CD8-positive, alpha-beta memory T cell (primary cell): ENCODE measurements at regions not wholly inside any gene's neighbourhood (a gene's known extent, or its start where the extent isn't known, plus 50 kb on each side); places are given as distances from the start of the nearest gene placed in this dataset.

Experiments
- CTCF ChIA-PET: fragments of 350-600 bp; sonication (Branson Sonifier 250); formaldehyde crosslinking; loops from one replicate; lab custom pipeline; 2021; ENCODE audit warnings: antibody characterized with exemption; lab: Charles Lee
- POLR2A ChIA-PET: fragments of 350-600 bp; sonication (Branson Sonifier 250); formaldehyde crosslinking; loops from one replicate; lab custom pipeline; 2021; ENCODE audit warnings: antibody characterized with exemption; lab: Charles Lee
- DNase-seq, 5 donors: peaks; one replicate each; pipeline versions ENCODE4 v3.0.0 to v3.0.0-alpha.2; 2020 to 2022; ENCODE audit warnings: mixed read lengths in 1 of 5
- H3K27ac ChIP-seq: one replicate; pipeline ENCODE4 v1.7.0; 2013; ENCODE audit warnings: low read depth, mild to moderate bottlenecking, low read length, moderate library complexity
- H3K27me3 ChIP-seq: 2 replicates; pipeline ENCODE4 v1.7.0; 2013; ENCODE audit warnings: low read length, mild to moderate bottlenecking; ENCODE audit not compliant: insufficient read depth, poor library complexity, severe bottlenecking
- H3K36me3 ChIP-seq: 2 replicates; pipeline ENCODE4 v1.7.0; 2013; ENCODE audit warnings: mild to moderate bottlenecking, low read length, moderate library complexity; ENCODE audit not compliant: insufficient read depth
- H3K4me1 ChIP-seq: 2 replicates; pipeline ENCODE4 v1.7.0; 2013; ENCODE audit warnings: mild to moderate bottlenecking, low read length, moderate library complexity; ENCODE audit not compliant: insufficient read depth
- H3K4me3 ChIP-seq: 2 replicates; pipeline ENCODE4 v1.7.0; 2013; ENCODE audit warnings: mild to moderate bottlenecking, low read length
- H3K9me3 ChIP-seq: 2 replicates; pipeline ENCODE4 v1.7.0; 2013; ENCODE audit warnings: mild to moderate bottlenecking, low read length
- H3K27ac Mint-ChIP-seq, 8 donors: one replicate each; pipeline ENCODE4 v1.8.0; 2020 to 2021; ENCODE audit warnings: mixed read lengths in 8 of 8, mild to moderate bottlenecking in 6 of 8, inconsistent platforms in 3 of 8, moderate library complexity in 3 of 8
- H3K27me3 Mint-ChIP-seq, 2 donors: one replicate each; pipeline ENCODE4 v1.8.0; 2020 to 2021; ENCODE audit warnings: mixed read lengths in 2 of 2, mild to moderate bottlenecking in 1 of 2, moderate library complexity in 1 of 2
- H3K36me3 Mint-ChIP-seq, 3 donors: one replicate each; pipeline ENCODE4 v1.8.0; 2020 to 2021; ENCODE audit warnings: mixed read lengths in 3 of 3, inconsistent platforms in 1 of 3, mild to moderate bottlenecking in 1 of 3
- H3K4me1 Mint-ChIP-seq, 3 donors: one replicate each; pipeline ENCODE4 v1.8.0; 2020 to 2021; ENCODE audit warnings: mixed read lengths in 3 of 3, inconsistent platforms in 1 of 3, mild to moderate bottlenecking in 1 of 3
- H3K4me3 Mint-ChIP-seq, 7 donors: one replicate each; pipeline ENCODE4 v1.8.0; 2020 to 2021; ENCODE audit warnings: mixed read lengths in 7 of 7, mild to moderate bottlenecking in 6 of 7, moderate library complexity in 4 of 7, inconsistent platforms in 2 of 7
- H3K9me3 Mint-ChIP-seq, 5 donors: one replicate each; pipeline ENCODE4 v1.8.0; 2020 to 2022; ENCODE audit warnings: mixed read lengths in 5 of 5, mild to moderate bottlenecking in 3 of 5, moderate library complexity in 2 of 5, inconsistent platforms in 1 of 5

GRCh38 chr1:36605942-36606640 lies 123.4 kb upstream of the CSF3R start:
- H3K27me3 ChIP-seq: no peaks in the 10 kb centered on the region
- peaks cover 0 to 1% (median 0%) of the 10 kb centered on the region in 5 donors for H3K9me3 Mint-ChIP-seq
- H3K9me3 ChIP-seq: no peaks in the 10 kb centered on the region
- no peaks in the 10 kb centered on the region for H3K36me3 Mint-ChIP-seq
- no peaks in the 10 kb centered on the region for H3K36me3 ChIP-seq
- no peak overlapping the region for H3K4me3 ChIP-seq
- peaks cover 24% of the 10 kb centered on the region for H3K4me1 ChIP-seq
- H3K4me1 Mint-ChIP-seq: peaks cover 32 to 42% (median 39%) of the 10 kb centered on the region in 3 donors
- CTCF ChIA-PET: interaction anchor here (0.5 kb wide), 1 partner anchor 456 kb away, joined by 3 read pairs; no protein-coding TSS in a partner anchor
- H3K27me3 Mint-ChIP-seq: peaks cover 2 to 17% of the 10 kb centered on the region in 2 donors
- peak in 1 of 5 donors; percentile 14 for DNase-seq
- H3K27ac ChIP-seq: no peak overlapping the region
- POLR2A ChIA-PET: no interaction called here
- peak overlapping the region; percentile 68 to 95 (median 92) for H3K27ac Mint-ChIP-seq
- H3K4me3 Mint-ChIP-seq: peak overlapping the region in 6 of 7 donors; percentile 23 to 73 (median 56)

- H3K4me1 Mint-ChIP-seq: peaks cover 32 to 36% (median 33%) of the 10 kb centered on the region in 3 donors
- H3K9me3 ChIP-seq: no peaks in the 10 kb centered on the region
- H3K4me3 ChIP-seq: no peak overlapping the region
- no peaks in the 10 kb centered on the region for H3K36me3 ChIP-seq
- H3K36me3 Mint-ChIP-seq: no peaks in the 10 kb centered on the region
- DNase-seq: no peak
- peaks cover 24% of the 10 kb centered on the region for H3K4me1 ChIP-seq
- H3K27me3 Mint-ChIP-seq: peaks cover 5 to 14% of the 10 kb centered on the region in 2 donors
- ChIA-PET CTCF (no interaction called here), POLR2A (no interaction called here)
- no peak overlapping the region for H3K27ac ChIP-seq
- H3K4me3 Mint-ChIP-seq: no peak overlapping the region
- no peaks in the 10 kb centered on the region for H3K27me3 ChIP-seq
- no peak overlapping the region for H3K27ac Mint-ChIP-seq
- H3K9me3 Mint-ChIP-seq: peaks cover 0 to 1% (median 0%) of the 10 kb centered on the region in 5 donors
These were observed 120.7 kb upstream of the CSF3R start for GRCh38 chr1:36603461-36603860.

GRCh38 chr1:36602184-36602583 lies 119.5 kb upstream of the CSF3R start:
- H3K27ac Mint-ChIP-seq: peak overlapping the region in 1 of 8 donors; percentile 69
- ChIA-PET CTCF (no interaction called here), POLR2A (no interaction called here)
- H3K9me3 Mint-ChIP-seq: peaks cover 0 to 1% (median 0%) of the 10 kb centered on the region in 5 donors
- Histone ChIP-seq H3K27me3 (no peaks in the 10 kb centered on the region), H3K4me1 (peaks cover 18% of the 10 kb centered on the region), H3K27ac (no peak overlapping the region), H3K9me3 (no peaks in the 10 kb centered on the region), H3K4me3 (no peak overlapping the region), H3K36me3 (no peaks in the 10 kb centered on the region)
- H3K4me3 Mint-ChIP-seq: no peak overlapping the region
- H3K36me3 Mint-ChIP-seq: no peaks in the 10 kb centered on the region
- H3K4me1 Mint-ChIP-seq: peaks cover 25% of the 10 kb centered on the region in 3 donors
- H3K27me3 Mint-ChIP-seq: peaks cover 5 to 25% of the 10 kb centered on the region in 2 donors
- no peak for DNase-seq

- Histone ChIP-seq H3K9me3 (no peaks in the 10 kb centered on the region), H3K27me3 (no peaks in the 10 kb centered on the region), H3K36me3 (no peaks in the 10 kb centered on the region), H3K4me3 (no peak overlapping the region), H3K27ac (no peak overlapping the region), H3K4me1 (no peaks in the 10 kb centered on the region)
- Mint-ChIP-seq H3K27ac (no peak overlapping the region), H3K4me3 (no peak overlapping the region), H3K9me3 (peaks cover 0 to 1% (median 0%) of the 10 kb centered on the region in 5 donors), H3K36me3 (no peaks in the 10 kb centered on the region), H3K4me1 (peaks cover 2 to 7% (median 3%) of the 10 kb centered on the region in 3 donors), H3K27me3 (peaks cover 5 to 33% of the 10 kb centered on the region in 2 donors)
- ChIA-PET CTCF (no interaction called here), POLR2A (no interaction called here)
- no peak for DNase-seq
These were observed 117.1 kb upstream of the CSF3R start for GRCh38 chr1:36599828-36600227.

- H3K27ac ChIP-seq: no peak overlapping the region
- H3K9me3 ChIP-seq: no peaks in the 10 kb centered on the region
- H3K4me3 Mint-ChIP-seq: no peak overlapping the region
- H3K4me3 ChIP-seq: no peak overlapping the region
- no peaks in the 10 kb centered on the region for H3K36me3 ChIP-seq
- no peaks in the 10 kb centered on the region for H3K27me3 ChIP-seq
- no peaks in the 10 kb centered on the region for H3K36me3 Mint-ChIP-seq
- H3K4me1 ChIP-seq: no peaks in the 10 kb centered on the region
- no peak for DNase-seq
- peaks cover 10 to 33% of the 10 kb centered on the region in 2 donors for H3K27me3 Mint-ChIP-seq
- H3K9me3 Mint-ChIP-seq: no peaks in the 10 kb centered on the region
- H3K27ac Mint-ChIP-seq: no peak overlapping the region
- CTCF ChIA-PET: no interaction called here
- POLR2A ChIA-PET: no interaction called here
- H3K4me1 Mint-ChIP-seq: peaks cover 0 to 4% (median 0%) of the 10 kb centered on the region in 3 donors
These were observed 114.8 kb upstream of the CSF3R start for GRCh38 chr1:36597514-36597913.

- Mint-ChIP-seq H3K4me3 (no peak overlapping the region), H3K36me3 (no peaks in the 10 kb centered on the region), H3K9me3 (no peaks in the 10 kb centered on the region), H3K27me3 (peaks cover 16 to 40% of the 10 kb centered on the region in 2 donors), H3K4me1 (peaks cover 0 to 5% (median 0%) of the 10 kb centered on the region in 3 donors), H3K27ac (no peak overlapping the region)
- DNase-seq: no peak
- CTCF ChIA-PET: no interaction called here
- Histone ChIP-seq H3K27ac (no peak overlapping the region), H3K4me3 (no peak overlapping the region), H3K4me1 (no peaks in the 10 kb centered on the region), H3K9me3 (no peaks in the 10 kb centered on the region), H3K36me3 (no peaks in the 10 kb centered on the region), H3K27me3 (peaks cover 5% of the 10 kb centered on the region)
- POLR2A ChIA-PET: no interaction called here
These were observed 113.2 kb upstream of the CSF3R start for GRCh38 chr1:36595921-36596320.

GRCh38 chr1:36595349-36595748 lies 112.6 kb upstream of the CSF3R start:
- H3K27ac ChIP-seq: no peak overlapping the region
- H3K4me1 ChIP-seq: no peaks in the 10 kb centered on the region
- no peaks in the 10 kb centered on the region for H3K9me3 Mint-ChIP-seq
- peaks cover 5% of the 10 kb centered on the region for H3K27me3 ChIP-seq
- no peaks in the 10 kb centered on the region for H3K36me3 ChIP-seq
- no peak overlapping the region for H3K4me3 ChIP-seq
- H3K4me3 Mint-ChIP-seq: no peak overlapping the region
- no peak for DNase-seq
- H3K27ac Mint-ChIP-seq: peak overlapping the region in 1 of 8 donors; percentile 2
- POLR2A ChIA-PET: no interaction called here
- no peaks in the 10 kb centered on the region for H3K36me3 Mint-ChIP-seq
- H3K4me1 Mint-ChIP-seq: peaks cover 0 to 8% (median 0%) of the 10 kb centered on the region in 3 donors
- H3K27me3 Mint-ChIP-seq: peaks cover 15 to 45% of the 10 kb centered on the region in 2 donors
- CTCF ChIA-PET: no interaction called here
- no peaks in the 10 kb centered on the region for H3K9me3 ChIP-seq

- peaks cover 0 to 8% (median 0%) of the 10 kb centered on the region in 3 donors for H3K4me1 Mint-ChIP-seq
- Histone ChIP-seq H3K4me1 (no peaks in the 10 kb centered on the region), H3K4me3 (no peak overlapping the region), H3K9me3 (no peaks in the 10 kb centered on the region), H3K27me3 (peaks cover 5% of the 10 kb centered on the region), H3K36me3 (no peaks in the 10 kb centered on the region), H3K27ac (no peak overlapping the region)
- POLR2A ChIA-PET: interaction anchor here (1.0 kb wide), 1 partner anchor 13 kb away, joined by 4 read pairs; no protein-coding TSS in a partner anchor
- no peaks in the 10 kb centered on the region for H3K9me3 Mint-ChIP-seq
- no peaks in the 10 kb centered on the region for H3K36me3 Mint-ChIP-seq
- CTCF ChIA-PET: no interaction called here
- H3K4me3 Mint-ChIP-seq: no peak overlapping the region
- DNase-seq: no peak
- H3K27ac Mint-ChIP-seq: no peak overlapping the region
- H3K27me3 Mint-ChIP-seq: peaks cover 12 to 54% of the 10 kb centered on the region in 2 donors
These were observed 111.3 kb upstream of the CSF3R start for GRCh38 chr1:36594023-36594422.
